SK-N-SH (cell line): ENCODE measurements at regions not wholly inside any gene's neighbourhood (a gene's known extent, or its start where the extent isn't known, plus 50 kb on each side); places are given as distances from the start of the nearest gene placed in this dataset.

ENCODE experiments used
- CTCF ChIA-PET: fragments of 300-600, 350-600 bp; formaldehyde crosslinking; extraction: SDS; loops from one replicate; lab custom pipeline; 2021; lab: Yijun Ruan, JAX
- POLR2A ChIA-PET: fragments of 350-600 bp; sonication (Branson Sonifier 250); formaldehyde crosslinking; extraction: SDS; loops from one replicate; lab custom pipeline; 2020; ENCODE audit warnings: antibody characterized with exemption, inconsistent platforms; lab: Yijun Ruan, JAX
- DNase-seq: peaks from one replicate; pipeline ENCODE4 v3.0.0; 2012
- H2AFZ ChIP-seq: fragments of 200-600 bp; sonication (generic); 2 replicates; pipeline ENCODE4 v1.8.1; 2016; ENCODE audit warnings: antibody characterized with exemption, mild to moderate bottlenecking, low read depth
- H3F3A ChIP-seq: fragments of 200-600 bp; sonication (generic); replicated peaks from 2 replicates; pipeline ENCODE3; 2016; ENCODE audit warnings: antibody characterized with exemption, mild to moderate bottlenecking; ENCODE audit not compliant: insufficient read depth
- H3K27ac ChIP-seq, 2 experiments: fragments of 200-500 bp in 1 of 2; fragments of 200-600 bp in 1 of 2; sonication (Bioruptor generic) in 1 of 2; sonication (generic), shearing (Covaris generic) in 1 of 2; 2 replicates each; pipeline versions ENCODE4 v1.5.1 to v1.6.1; 2014 to 2016; ENCODE audit warnings: low read depth in 2 of 2, inconsistent platforms in 1 of 2, low read length in 1 of 2, mild to moderate bottlenecking in 1 of 2, mixed read lengths in 1 of 2
- H3K27me3 ChIP-seq: fragments of 200-600 bp; sonication (generic), shearing (Covaris generic); 2 replicates; pipeline ENCODE4 v1.6.1; 2016; ENCODE audit warnings: mixed run types; ENCODE audit not compliant: insufficient read depth
- H3K36me3 ChIP-seq, 2 experiments: fragments of 200-500 bp in 1 of 2; fragments of 200-600 bp in 1 of 2; sonication (Bioruptor generic) in 1 of 2; sonication (generic) in 1 of 2; replicated peaks in 1 of 2; 2 replicates each; pipeline versions ENCODE3 to v1.5.1; 2014 to 2016; ENCODE audit warnings: low read length in 1 of 2, mild to moderate bottlenecking in 1 of 2; ENCODE audit not compliant: insufficient read depth in 2 of 2, control insufficient read depth in 1 of 2
- H3K4me1 ChIP-seq, 2 experiments: fragments of 200-500 bp in 1 of 2; fragments of 200-600 bp in 1 of 2; sonication (Bioruptor generic) in 1 of 2; sonication (generic), shearing (Covaris generic) in 1 of 2; 2 replicates each; pipeline versions ENCODE4 v1.5.1 to v1.6.1; 2014 to 2016; ENCODE audit warnings: low read depth in 1 of 2, low read length in 1 of 2, mixed run types in 1 of 2; ENCODE audit not compliant: insufficient read depth in 2 of 2, control insufficient read depth in 1 of 2
- H3K4me2 ChIP-seq: fragments of 200-600 bp; sonication (generic), shearing (Covaris generic); 2 replicates; pipeline ENCODE4 v1.6.1; 2017; ENCODE audit warnings: mixed run types
- H3K4me3 ChIP-seq, 2 experiments: fragments of 200-500 bp in 1 of 2; fragments of 200-600 bp in 1 of 2; sonication (Bioruptor generic) in 1 of 2; sonication (generic), shearing (Covaris generic) in 1 of 2; 2 replicates each; pipeline versions ENCODE4 v1.5.1 to v1.8.1; 2014 to 2016; ENCODE audit warnings: low read depth in 2 of 2, inconsistent platforms in 1 of 2, low read length in 1 of 2, mild to moderate bottlenecking in 1 of 2, mixed read lengths in 1 of 2, moderate library complexity in 1 of 2
- H3K79me2 ChIP-seq: fragments of 200-600 bp; sonication (generic); 2 replicates; pipeline ENCODE4 v1.8.1; 2017; ENCODE audit warnings: mild to moderate bottlenecking; ENCODE audit not compliant: insufficient read depth
- H3K9ac ChIP-seq: fragments of 200-600 bp; sonication (generic); 2 replicates; pipeline ENCODE4 v1.6.1; 2017; ENCODE audit warnings: mixed run types
- H3K9me2 ChIP-seq: fragments of 200-600 bp; sonication (generic); 2 replicates; pipeline ENCODE4 v1.6.1; 2017; ENCODE audit warnings: mixed run types
- H3K9me3 ChIP-seq: fragments of 200-600 bp; sonication (generic); 2 replicates; pipeline ENCODE4 v1.6.1; 2017; ENCODE audit warnings: mixed run types, mild to moderate bottlenecking, moderate library complexity
- H4K20me1 ChIP-seq: fragments of 200-600 bp; sonication (generic); 2 replicates; pipeline ENCODE4 v1.6.1; 2017; ENCODE audit warnings: mild to moderate bottlenecking, mixed run types; ENCODE audit not compliant: insufficient read depth
- EP300 ChIP-seq, 2 experiments: IDR thresholded peaks; 2 replicates each; pipeline versions ENCODE4 v1.4.0 to v1.6.1; 2012; ENCODE audit warnings: borderline replicate concordance in 1 of 2, low read depth in 1 of 2, low read length in 1 of 2
- FOSL2 ChIP-seq: IDR thresholded peaks from 2 replicates; pipeline ENCODE4 v1.4.0; 2012; ENCODE audit warnings: low read depth, mild to moderate bottlenecking, moderate library complexity, borderline replicate concordance
- FOXJ3 ChIP-seq: sonication (generic); formaldehyde crosslinking; IDR thresholded peaks from 2 replicates; pipeline ENCODE4 v1.5.1; 2020; ENCODE audit warnings: mild to moderate bottlenecking, missing genetic modification reagents
- JUND ChIP-seq: IDR thresholded peaks from 2 replicates; pipeline ENCODE4 v1.4.0; 2012
- MAX ChIP-seq: IDR thresholded peaks from 2 replicates; pipeline ENCODE4 v1.4.0; 2012; ENCODE audit warnings: low read depth
- PBX3 ChIP-seq: IDR thresholded peaks from 2 replicates; pipeline ENCODE4; 2012
- RFX5 ChIP-seq: IDR thresholded peaks from 2 replicates; pipeline ENCODE4 v1.6.1; 2012; ENCODE audit warnings: mild to moderate bottlenecking, improper control_type of control experiment, low read length
- TCF12 ChIP-seq: IDR thresholded peaks from 2 replicates; pipeline ENCODE4 v1.4.0; 2012
- TEAD4 ChIP-seq: IDR thresholded peaks from 2 replicates; pipeline ENCODE4 v1.4.0; 2012; ENCODE audit warnings: mild to moderate bottlenecking, borderline replicate concordance; ENCODE audit not compliant: insufficient read depth
- YY1 ChIP-seq: IDR thresholded peaks from 2 replicates; pipeline ENCODE4 v1.4.0; 2012; ENCODE audit warnings: low read depth, mild to moderate bottlenecking
- WGBS: methylation state at CpG from one replicate; pipeline ENCODE4 v1.1.6; 2017; ENCODE audit warnings: low lambda C conversion rate; 5-methylcytosine and 5-hydroxymethylcytosine counted together

DNA sequence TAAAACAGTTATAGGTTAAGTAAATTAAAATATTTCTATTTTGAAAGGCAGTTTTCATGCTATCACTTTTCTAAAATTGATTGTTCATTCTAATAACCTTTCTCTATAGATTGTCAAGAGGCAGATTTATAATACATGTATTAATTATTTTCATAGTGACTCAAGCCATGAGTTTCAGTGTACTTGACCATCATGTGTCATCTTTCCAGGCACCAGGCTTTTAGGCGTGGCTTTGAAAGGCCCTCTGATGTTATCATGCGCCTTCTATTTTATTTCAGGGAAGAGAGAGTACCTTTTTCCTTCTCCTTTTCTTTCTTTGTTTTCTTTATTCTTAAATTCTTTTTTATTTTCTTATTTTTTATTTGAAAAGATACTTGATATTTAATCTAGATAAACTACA, 128.3 kb upstream of the ETAA1 start:
- Histone ChIP-seq H3K4me3 (no peak overlapping the region), H3F3A (peaks cover 18% of the 10 kb centered on the region), H3K4me1 (peaks cover 2 to 25% of the 10 kb centered on the region in 2 experiments), H3K9me3 (no peaks in the 10 kb centered on the region), H3K9me2 (no peaks in the 10 kb centered on the region), H3K36me3 (no peaks in the 10 kb centered on the region), H3K9ac (no peak overlapping the region; the same call in 1 of the 2 replicates), H3K79me2 (peaks cover 5% of the 10 kb centered on the region; the same call in 1 of the 2 replicates), H3K4me2 (peak overlapping the region; percentile 62), H2AFZ (no peak overlapping the region), H4K20me1 (no peaks in the 10 kb centered on the region), H3K27ac (peak overlapping the region in 1 of 2 experiments; percentile 81; a peak in 2 of 4 replicates), H3K27me3 (no peaks in the 10 kb centered on the region)
- no peak for DNase-seq
- ChIA-PET POLR2A (no interaction called here), CTCF (interaction anchor here (2.7 kb wide), 1 partner anchor 14 kb away, joined by 9 read pairs; no protein-coding TSS in a partner anchor)
- WGBS, result 51% methylated on average over 2 of the region's 2 CpGs
- TF ChIP-seq PBX3, result peak; percentile 52
- peak; percentile 24; the same call in 1 of the 2 replicates for TF ChIP-seq FOSL2
- no peak for TF ChIP-seq FOXJ3 (CRISPR knock-in tag)
- TF ChIP-seq YY1, result no peak
- TF ChIP-seq MAX, result 0 out of 2 replicates have a peak, but pooled peaks have one; percentile 28
- peak; percentile 37 for TF ChIP-seq TCF12

DNA sequence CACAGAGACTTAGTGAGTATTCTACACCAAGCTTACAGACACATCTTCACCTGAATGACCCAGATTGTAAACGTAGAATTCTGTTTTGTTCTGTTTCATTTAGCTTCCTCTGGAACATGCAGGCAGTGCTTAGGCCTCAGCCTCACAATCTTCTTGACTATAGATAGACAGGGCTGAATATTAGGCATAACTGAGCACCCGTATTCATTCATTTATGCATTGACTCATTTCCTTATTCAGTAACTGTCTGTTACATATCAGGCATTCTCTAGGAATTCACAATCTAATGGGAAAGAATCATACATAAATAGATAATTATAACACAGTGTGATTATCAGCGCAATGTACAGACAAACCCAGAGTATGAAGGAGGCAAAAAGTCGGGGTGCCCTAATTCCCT, 124.9 kb upstream of the ETAA1 start:
- CTCF ChIA-PET, result no interaction called here
- DNase-seq, result no peak
- Histone ChIP-seq H4K20me1 (no peaks in the 10 kb centered on the region), H3K4me1 (peaks cover 2 to 25% of the 10 kb centered on the region in 2 experiments), H2AFZ (peak overlapping the region; percentile 60), H3K9me3 (no peaks in the 10 kb centered on the region), H3K4me3 (no peak overlapping the region), H3K9me2 (no peaks in the 10 kb centered on the region), H3F3A (peaks cover 18% of the 10 kb centered on the region), H3K36me3 (no peaks in the 10 kb centered on the region), H3K4me2 (peak overlapping the region; percentile 16; the same call in 1 of the 2 replicates), H3K27me3 (no peaks in the 10 kb centered on the region), H3K79me2 (no peaks in the 10 kb centered on the region; the same call in 1 of the 2 replicates), H3K27ac (peak overlapping the region in 1 of 2 experiments; percentile 79; a peak in 2 of 4 replicates), H3K9ac (peak overlapping the region; percentile 26; the same call in 1 of the 2 replicates)
- POLR2A ChIA-PET, result no interaction called here
- TF ChIP-seq RFX5, result no peak
- peak; percentile 37; the same call in 1 of the 2 replicates for TF ChIP-seq TCF12
- TF ChIP-seq PBX3, result 0 out of 2 replicates have a peak, but pooled peaks have one; percentile 12
- peak; percentile 31; the same call in 1 of the 2 replicates for TF ChIP-seq FOSL2
- TF ChIP-seq JUND, result 0 out of 2 replicates have a peak, but pooled peaks have one; percentile 15
- no peak; the same call in 1 of the 2 replicates for TF ChIP-seq TEAD4
- TF ChIP-seq EP300 (IDR thresholded peaks at IDR 0.05; ENCODE audit: borderline replicate concordance in 1 of 2, low read depth in 1 of 2, low read length in 1 of 2), result 0 out of 4 replicates have a peak, but pooled peaks of 1 of the 2 experiments have one; percentile 31
- 41% methylated on average over 4 of the region's 4 CpGs for WGBS
